HEK293 (cell line): ENCODE measurements at regions not wholly inside any gene's neighbourhood (a gene's known extent, or its start where the extent isn't known, plus 50 kb on each side); places are given as distances from the start of the nearest gene placed in this dataset.

Experiments
- CTCF ChIA-PET: fragments of 350-600 bp; formaldehyde crosslinking; extraction: SDS; loops from one replicate; lab custom pipeline; 2021; ENCODE audit warnings: antibody characterized with exemption; lab: Yijun Ruan, JAX
- POLR2A ChIA-PET: fragments of 300-600 bp; formaldehyde crosslinking; extraction: SDS; loops from one replicate; lab custom pipeline; 2020; ENCODE audit warnings: antibody characterized with exemption, inconsistent platforms; lab: Yijun Ruan, JAX
- H3K27ac ChIP-seq: fragments of 200-500 bp; sonication (Bioruptor generic); 2 replicates; pipeline ENCODE4 v1.5.1; 2014; ENCODE audit warnings: low read depth, low read length, control low read depth, inconsistent platforms; ENCODE audit errors: extremely low read depth
- H3K36me3 ChIP-seq, 2 experiments: fragments of 200-500 bp in 1 of 2; sonication (Bioruptor generic) in 1 of 2; 1 replicate in 1 of 2; 2 replicates in 1 of 2; pipeline ENCODE4 v1.5.1; 2014 to 2017; ENCODE audit warnings: inconsistent platforms in 2 of 2, low read length in 2 of 2; ENCODE audit not compliant: control insufficient read depth in 2 of 2, insufficient read depth in 1 of 2
- H3K4me1 ChIP-seq: fragments of 200-500 bp; sonication (Bioruptor generic); 2 replicates; pipeline ENCODE4 v1.5.1; 2014; ENCODE audit warnings: mild to moderate bottlenecking, low read length, inconsistent platforms; ENCODE audit not compliant: control insufficient read depth, insufficient read depth
- H3K4me3 ChIP-seq: 2 replicates; pipeline ENCODE4 v1.5.1; 2011; ENCODE audit warnings: low read depth, mild to moderate bottlenecking, control low read depth, low read length, moderate library complexity
- H3K9me3 ChIP-seq: fragments of 200-500 bp; sonication (Bioruptor generic); 2 replicates; pipeline ENCODE4 v1.5.1; 2014; ENCODE audit warnings: low read depth, low read length, inconsistent platforms; ENCODE audit not compliant: control insufficient read depth, insufficient read depth
- AEBP2 ChIP-seq: fragments of 450-650 bp; formaldehyde crosslinking; IDR thresholded peaks from 2 replicates; pipeline ENCODE4 v1.5.1; 2016; ENCODE audit warnings: missing biosample characterization, missing genetic modification characterization, borderline replicate concordance
- GLI2 ChIP-seq: fragments of 450-650 bp; formaldehyde crosslinking; IDR thresholded peaks from 2 replicates; pipeline ENCODE4; 2017; ENCODE audit warnings: missing biosample characterization, missing genetic modification characterization, low read depth, borderline replicate concordance
- SETDB1 ChIP-seq: IDR thresholded peaks from one replicate; pipeline ENCODE4 v1.6.1; 2017; ENCODE audit warnings: mild to moderate bottlenecking, low read length, moderate library complexity, mixed read lengths; ENCODE audit not compliant: insufficient read length
- ZBTB8A ChIP-seq: fragments of 450-650 bp; formaldehyde crosslinking; IDR thresholded peaks from 2 replicates; pipeline ENCODE4 v1.5.1; 2016; ENCODE audit warnings: missing biosample characterization, missing genetic modification characterization
- ZFP37 ChIP-seq: fragments of 450-650 bp; formaldehyde crosslinking; IDR thresholded peaks from 2 replicates; pipeline ENCODE4 v1.5.1; 2016; ENCODE audit warnings: missing biosample characterization, missing genetic modification characterization
- ZFP69B ChIP-seq: fragments of 450-650 bp; formaldehyde crosslinking; IDR thresholded peaks from 2 replicates; pipeline ENCODE4 v1.5.1; 2016; ENCODE audit warnings: missing biosample characterization, missing genetic modification characterization
- ZIC2 ChIP-seq: fragments of 450-650 bp; formaldehyde crosslinking; IDR thresholded peaks from 2 replicates; pipeline ENCODE4 v1.5.1; 2016; ENCODE audit warnings: missing biosample characterization, missing genetic modification characterization
- ZNF121 ChIP-seq: fragments of 450-650 bp; formaldehyde crosslinking; IDR thresholded peaks from 2 replicates; pipeline ENCODE4 v1.5.1; 2016; ENCODE audit warnings: missing biosample characterization, missing genetic modification characterization
- ZNF335 ChIP-seq: fragments of 450-650 bp; formaldehyde crosslinking; conservative IDR thresholded peaks from 2 replicates; pipeline ENCODE4 v1.5.1; 2016; ENCODE audit warnings: missing biosample characterization, missing genetic modification characterization
- ZNF560 ChIP-seq: fragments of 450-650 bp; formaldehyde crosslinking; IDR thresholded peaks from 2 replicates; pipeline ENCODE4 v1.5.1; 2017; ENCODE audit warnings: missing biosample characterization, missing genetic modification characterization, borderline replicate concordance
- ZNF623 ChIP-seq: fragments of 450-650 bp; formaldehyde crosslinking; IDR thresholded peaks from 2 replicates; pipeline ENCODE4 v1.5.1; 2016; ENCODE audit warnings: missing biosample characterization, missing genetic modification characterization
- ZNF692 ChIP-seq: fragments of 450-650 bp; formaldehyde crosslinking; IDR thresholded peaks from 2 replicates; pipeline ENCODE4 v1.5.1; 2016; ENCODE audit warnings: missing biosample characterization, missing genetic modification characterization
- ZNF747 ChIP-seq: fragments of 450-650 bp; formaldehyde crosslinking; IDR thresholded peaks from 2 replicates; pipeline ENCODE4 v1.5.1; 2016; ENCODE audit warnings: missing biosample characterization, missing genetic modification characterization
- ZNF791 ChIP-seq: fragments of 450-650 bp; formaldehyde crosslinking; IDR thresholded peaks from 2 replicates; pipeline ENCODE4 v1.5.1; 2016; ENCODE audit warnings: missing biosample characterization, missing genetic modification characterization
- TF ChIP-seq, protein P1 (sequence below): fragments of 450-650 bp; formaldehyde crosslinking; IDR thresholded peaks from 2 replicates; pipeline ENCODE4 v1.5.1; 2017; ENCODE audit warnings: missing biosample characterization, mild to moderate bottlenecking, missing genetic modification characterization, moderate library complexity

GRCh38 chr5:81800797-81801196 lies 49.9 kb upstream of the SSBP2 start:
- no peaks in the 10 kb centered on the region for H3K9me3 ChIP-seq
- H3K4me1 ChIP-seq: no peaks in the 10 kb centered on the region
- TF ChIP-seq, protein P1, sequence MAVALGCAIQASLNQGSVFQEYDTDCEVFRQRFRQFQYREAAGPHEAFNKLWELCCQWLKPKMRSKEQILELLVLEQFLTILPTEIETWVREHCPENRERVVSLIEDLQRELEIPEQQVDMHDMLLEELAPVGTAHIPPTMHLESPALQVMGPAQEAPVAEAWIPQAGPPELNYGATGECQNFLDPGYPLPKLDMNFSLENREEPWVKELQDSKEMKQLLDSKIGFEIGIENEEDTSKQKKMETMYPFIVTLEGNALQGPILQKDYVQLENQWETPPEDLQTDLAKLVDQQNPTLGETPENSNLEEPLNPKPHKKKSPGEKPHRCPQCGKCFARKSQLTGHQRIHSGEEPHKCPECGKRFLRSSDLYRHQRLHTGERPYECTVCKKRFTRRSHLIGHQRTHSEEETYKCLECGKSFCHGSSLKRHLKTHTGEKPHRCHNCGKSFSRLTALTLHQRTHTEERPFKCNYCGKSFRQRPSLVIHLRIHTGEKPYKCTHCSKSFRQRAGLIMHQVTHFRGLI (tag by site-specific recombination): no peak
- TF ChIP-seq ZNF121 (tag by site-specific recombination): no peak
- no peak for TF ChIP-seq ZNF335
- TF ChIP-seq ZNF747: no peak
- TF ChIP-seq ZNF791 (tag by site-specific recombination): no peak
- TF ChIP-seq ZFP37 (tag by site-specific recombination): no peak
- TF ChIP-seq ZBTB8A (tag by site-specific recombination): no peak
- TF ChIP-seq SETDB1: no peak
- TF ChIP-seq AEBP2 (tag by site-specific recombination): no peak
- no peak for TF ChIP-seq ZIC2
- no peak for TF ChIP-seq GLI2 (tag by site-specific recombination)
- TF ChIP-seq ZNF692 (tag by site-specific recombination): no peak
- no peak for TF ChIP-seq ZFP69B (tag by site-specific recombination)
- no peak for TF ChIP-seq ZNF560
- TF ChIP-seq ZNF623 (tag by site-specific recombination): no peak
- ChIA-PET CTCF (no interaction called here), POLR2A (interaction anchor here (0.7 kb wide), 1 partner anchor 1839 kb away, joined by 8 read pairs; no protein-coding TSS in a partner anchor)
- no peak overlapping the region for H3K27ac ChIP-seq
- H3K4me3 ChIP-seq: no peak overlapping the region
- no peaks in the 10 kb centered on the region for H3K36me3 ChIP-seq
